ENCODE measurements at regions not wholly inside any gene's neighbourhood (a gene's known extent, or its start where the extent isn't known, plus 50 kb on each side); places are given as distances from the start of the nearest gene placed in this dataset.
"Not testable (repeated sequence)": the region's sequence is repeated elsewhere in the genome, so short reads cannot be mapped to it uniquely, and the experiment has no call there.

DNA sequence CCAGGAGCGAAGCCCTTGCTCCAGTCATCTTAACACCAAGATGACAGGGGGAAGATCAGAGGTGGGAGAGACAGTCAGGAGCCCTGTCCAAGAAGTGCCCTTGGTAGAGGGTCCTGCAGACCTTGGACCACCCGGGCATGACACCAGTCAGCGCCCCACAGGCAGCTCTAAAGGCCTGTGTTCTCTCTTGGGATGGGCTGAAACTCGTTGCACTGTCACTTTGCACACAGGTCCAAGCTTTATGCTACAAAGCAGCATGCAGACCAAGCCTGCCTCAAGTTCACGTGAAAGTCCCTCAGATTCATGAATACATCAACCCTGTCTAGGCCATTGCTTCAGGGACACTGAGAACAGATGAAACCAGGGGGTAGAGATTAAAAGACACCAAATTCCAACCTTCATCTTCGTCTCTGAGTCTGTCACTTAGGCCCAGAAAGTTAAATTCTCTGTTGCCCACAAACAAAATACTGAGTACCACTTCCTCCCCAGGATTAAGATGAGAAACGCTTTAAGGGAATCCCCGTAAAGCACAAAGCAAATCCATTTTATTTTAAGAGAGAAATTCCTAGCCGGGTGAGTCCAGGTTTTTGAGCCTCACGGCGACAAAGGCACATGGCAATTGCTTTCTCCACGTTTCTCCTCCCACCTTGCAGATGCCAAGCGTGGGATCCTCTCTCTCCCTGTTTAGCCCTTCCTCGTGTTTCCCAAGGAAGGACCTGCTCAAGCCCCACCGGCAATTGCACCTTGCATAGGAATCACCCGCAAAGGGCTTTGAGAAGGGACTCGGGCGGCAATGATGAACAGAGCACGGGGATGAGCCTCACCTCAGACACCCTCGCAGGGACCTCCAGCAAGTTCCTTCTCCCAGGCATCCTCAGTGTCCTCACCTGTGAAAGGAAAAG is 75.0 kb upstream of the ID2 start:
- no peak for DNase-seq

DNA sequence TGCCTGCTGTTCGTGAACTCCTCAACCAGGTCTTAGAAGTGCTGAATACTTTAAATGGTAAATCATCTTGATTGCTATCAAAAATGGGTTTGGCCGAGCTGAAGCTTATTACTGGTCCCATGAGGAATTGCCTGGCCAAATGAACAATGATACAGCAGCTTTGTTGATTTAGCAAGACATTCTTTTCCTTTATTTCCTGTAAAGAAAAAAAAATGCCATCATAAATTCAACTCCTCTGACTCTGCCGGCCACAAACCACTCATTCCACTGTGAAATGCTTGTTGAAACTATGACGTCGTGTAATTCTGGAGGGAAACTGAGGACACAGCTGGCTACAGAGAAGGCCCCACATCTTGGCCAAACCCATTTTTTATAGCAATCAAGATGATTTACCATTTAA is 74.2 kb upstream of the ID2 start:
- DNase-seq, result no peak

DNA sequence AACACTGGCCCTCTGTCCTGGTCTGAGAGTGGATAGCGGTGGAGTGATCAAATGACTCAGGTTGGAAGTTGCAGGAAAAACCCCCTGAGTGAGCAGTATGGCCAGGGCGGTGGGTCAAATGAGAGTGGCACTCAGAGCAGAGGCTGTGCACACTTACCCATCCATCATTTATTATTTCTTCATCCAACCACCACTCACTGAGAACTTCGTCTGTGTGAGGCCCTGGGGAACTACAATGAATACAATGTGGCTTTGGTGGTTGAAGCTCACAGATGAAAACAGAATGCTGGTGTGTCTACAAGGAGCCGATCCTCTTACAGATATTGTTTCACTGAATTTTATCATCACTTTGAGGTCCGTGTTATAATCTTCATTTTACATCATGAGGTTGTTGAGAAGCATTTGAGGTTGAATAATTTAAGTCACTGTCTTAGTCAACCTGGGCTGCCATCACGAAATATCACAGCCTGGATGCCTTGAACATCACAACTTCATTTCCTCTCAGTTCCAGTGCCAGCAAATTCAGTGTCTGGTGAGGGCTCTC is 73.4 kb upstream of the ID2 start:
- DNase-seq, result no peak

DNA sequence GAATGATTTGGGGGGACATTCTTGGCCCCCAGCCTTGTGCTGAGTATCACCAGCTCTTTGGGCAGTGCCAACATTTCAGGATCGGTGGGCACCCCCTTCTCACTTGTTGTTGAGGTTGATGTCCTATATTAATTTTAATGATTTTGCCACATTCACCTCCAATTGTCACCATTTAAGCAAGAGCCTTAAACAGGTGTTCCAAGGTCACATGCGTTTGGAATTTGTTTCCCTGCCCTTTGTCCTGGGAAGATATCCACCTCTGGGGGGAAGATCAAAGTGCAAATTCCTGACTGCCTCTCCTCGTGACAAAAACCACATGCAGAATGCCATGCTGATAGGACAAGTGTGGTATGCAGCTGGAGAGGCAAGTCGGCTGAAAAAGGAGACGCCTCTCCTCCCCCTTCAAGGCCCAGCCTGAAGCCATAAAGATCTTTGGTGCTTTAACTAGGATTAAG is 72.5 kb upstream of the ID2 start:
- DNase-seq, result no peak

DNA sequence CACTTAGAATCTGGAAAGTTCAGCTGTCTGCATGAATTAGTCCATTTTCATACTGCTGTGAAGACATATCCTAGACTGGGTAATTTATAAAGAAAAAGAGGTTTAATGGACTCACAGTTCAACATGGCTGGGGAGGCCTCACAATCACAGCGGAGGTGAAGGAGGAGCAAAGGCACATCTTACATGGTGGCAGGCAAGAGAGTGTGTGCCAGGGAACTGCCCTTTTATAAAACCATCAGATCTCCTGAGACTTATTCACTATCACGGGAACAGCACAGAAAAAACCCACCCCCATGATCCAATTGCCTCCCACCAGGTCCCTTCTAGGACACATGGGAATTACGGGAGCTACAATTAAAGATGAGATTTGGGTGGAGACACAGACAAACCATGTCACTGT is 71.1 kb upstream of the ID2 start:
- not testable (repeated sequence) for DNase-seq

DNA sequence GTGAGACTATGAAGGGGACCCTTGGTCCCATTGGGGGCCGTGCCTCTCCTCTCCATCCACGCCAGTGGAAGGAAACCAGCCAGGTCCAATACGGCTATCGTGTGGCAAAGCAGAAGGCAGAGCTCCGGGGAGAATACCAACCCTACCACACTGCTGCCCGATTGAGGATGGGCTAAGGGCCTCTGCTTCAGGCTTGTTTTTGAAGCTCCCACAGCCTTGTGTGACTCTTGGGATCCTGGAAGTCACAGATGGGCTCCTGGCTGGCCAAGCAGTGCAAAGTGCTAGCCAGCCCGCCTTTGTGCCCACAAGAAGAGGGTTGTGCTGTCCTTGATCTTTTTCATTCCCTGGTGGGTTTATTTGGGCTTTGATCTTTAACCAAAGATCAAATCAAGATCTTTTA is 70.6 kb upstream of the ID2 start:
- no peak for DNase-seq

DNA sequence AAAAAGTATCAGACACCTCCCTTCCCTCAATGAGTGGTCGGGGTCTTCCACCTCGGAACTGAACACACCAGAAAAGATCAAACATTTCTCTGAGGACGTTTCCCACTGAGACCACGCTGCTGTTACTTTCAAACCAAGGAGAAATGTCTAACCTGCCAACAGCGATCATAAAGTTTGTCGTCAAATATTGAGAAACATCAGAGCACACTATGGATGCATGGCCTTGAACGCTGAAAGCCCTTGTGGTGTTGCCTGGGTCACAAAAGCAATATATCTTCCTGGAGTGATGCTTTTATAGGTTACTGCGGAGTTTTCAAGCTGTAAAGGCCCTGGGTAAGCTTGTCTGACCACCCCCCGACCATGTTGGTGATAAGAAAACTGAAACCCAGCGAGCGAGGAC is 70.2 kb upstream of the ID2 start:
- no peak for DNase-seq

DNA sequence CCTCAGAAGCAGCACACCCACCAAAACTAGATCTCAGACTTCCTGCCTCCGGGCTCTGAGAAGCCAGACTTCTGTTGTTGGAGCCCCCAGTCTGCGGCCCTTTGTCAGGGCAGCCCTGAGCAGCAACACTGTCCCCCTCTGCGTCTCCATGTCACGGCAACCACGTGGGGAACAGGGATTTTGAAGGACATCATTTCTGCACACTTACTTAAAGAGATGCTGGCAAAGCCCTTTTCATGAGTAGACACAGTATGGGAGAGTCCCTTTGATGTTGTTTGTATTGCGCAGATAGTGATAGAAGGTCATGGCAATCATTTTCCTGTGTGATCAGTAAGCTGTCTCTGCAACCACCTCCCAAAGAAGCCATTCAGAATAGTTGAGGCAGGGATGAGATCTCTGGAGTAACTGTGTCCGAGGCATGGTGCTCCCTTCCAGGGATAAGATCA is 69.1 kb upstream of the ID2 start:
- no peak for DNase-seq

DNA sequence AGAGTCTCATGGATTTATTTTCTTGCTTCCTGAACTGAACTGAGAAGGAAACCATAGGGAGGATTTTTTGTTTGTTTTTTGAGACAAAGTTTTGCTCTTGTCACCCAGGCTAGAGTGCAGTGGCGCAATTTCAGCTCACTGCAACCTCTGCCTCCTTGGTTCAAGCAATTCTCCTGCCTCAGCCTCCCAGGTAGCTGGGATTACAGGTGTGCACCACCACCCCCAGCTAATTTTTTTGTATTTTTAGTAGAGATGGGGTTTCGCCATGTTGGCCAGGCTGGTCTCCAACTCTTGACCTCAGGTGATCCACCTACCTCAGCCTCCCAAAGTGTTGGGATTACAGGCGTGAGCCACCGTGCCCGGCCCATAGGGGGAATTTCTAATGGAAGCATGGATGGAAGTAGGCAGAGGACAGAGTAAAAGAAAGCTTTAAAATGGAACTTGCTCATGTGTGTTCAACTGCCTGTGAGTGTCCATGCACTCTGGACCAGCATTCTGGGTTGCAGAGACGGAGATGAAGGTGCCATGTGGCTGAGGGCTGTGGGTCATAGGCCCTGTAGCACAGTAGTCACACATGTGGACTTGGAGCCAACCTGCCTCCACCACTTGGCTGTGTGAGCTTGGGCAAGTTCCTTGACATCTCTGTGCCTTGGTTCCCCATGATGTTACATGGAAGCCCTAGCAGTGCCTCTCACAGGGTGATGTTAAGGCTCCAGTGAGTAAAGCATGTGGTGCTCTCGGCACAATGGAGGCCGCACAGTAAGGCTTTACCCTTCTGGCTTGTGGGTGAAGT is 68.5 kb upstream of the ID2 start:
- DNase-seq, result not testable (repeated sequence)

DNA sequence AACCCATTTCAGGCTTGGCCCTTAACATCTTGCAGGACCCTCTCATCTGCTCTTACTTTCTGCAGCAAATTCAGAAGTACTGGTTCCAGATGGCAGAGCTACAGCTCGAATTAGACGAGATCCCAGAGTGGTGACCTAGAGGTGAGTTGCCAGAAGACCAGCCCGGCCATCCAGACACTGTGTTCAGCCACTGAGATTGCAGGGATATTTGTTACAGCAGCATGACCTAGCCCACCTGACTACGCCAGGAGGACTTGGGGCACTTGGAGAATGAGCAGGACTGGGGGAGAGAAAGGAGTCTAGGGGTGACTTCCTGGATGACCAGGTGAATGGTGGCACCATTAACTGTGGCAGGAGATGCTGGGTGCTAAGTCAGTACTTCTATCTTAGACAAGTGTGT is 67.2 kb upstream of the ID2 start:
- DNase-seq, result no peak

DNA sequence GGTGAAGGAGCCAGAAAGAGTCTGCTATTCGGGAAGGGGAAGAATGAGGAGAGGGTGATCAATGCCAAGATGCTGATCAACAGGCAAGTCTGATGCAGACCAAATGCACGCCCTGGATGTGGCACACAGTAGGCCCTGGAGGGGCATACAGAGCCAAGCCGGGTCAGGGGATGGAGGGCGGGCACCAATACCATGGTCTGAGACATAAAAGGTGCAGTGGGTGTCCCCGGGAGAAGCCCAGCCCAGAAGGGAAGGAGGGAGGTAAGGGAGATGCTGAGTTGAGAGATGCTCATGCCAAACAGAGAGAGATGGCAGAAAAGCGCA is 66.6 kb upstream of the ID2 start:
- no peak for DNase-seq

DNA sequence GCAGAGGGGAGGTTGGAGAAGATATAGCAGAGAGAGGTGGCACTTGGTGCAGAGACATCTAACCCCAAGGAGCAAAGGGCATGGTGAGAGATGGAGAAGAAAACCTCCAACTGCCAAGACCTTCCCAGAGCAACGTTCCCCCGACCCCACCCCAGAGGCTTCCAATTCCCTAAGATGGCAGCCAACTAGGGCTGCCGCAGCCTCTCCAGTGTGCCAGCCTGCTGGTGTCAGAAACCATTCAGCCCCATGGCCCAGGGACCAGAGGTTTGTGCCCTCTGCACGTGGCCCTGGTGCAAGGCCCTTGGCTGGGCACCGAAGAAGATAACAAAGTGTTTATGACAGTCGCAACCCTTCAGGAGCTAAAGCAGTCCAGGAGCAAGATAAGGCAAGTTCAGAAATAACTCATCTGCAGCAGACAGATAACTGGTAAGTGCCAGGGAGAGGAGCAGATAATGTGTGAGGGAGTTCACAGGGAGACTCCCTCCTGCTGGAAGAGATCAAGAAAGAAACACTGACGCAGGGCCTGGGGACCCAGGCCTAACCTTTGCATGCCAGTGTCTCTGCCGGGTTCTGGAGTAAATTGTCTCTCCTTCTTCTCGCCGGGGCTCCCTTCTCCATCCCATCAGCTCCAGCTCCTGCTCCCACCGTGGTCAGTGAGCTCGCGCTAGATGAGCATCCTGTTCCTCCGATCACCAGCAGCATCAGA is 66.1 kb upstream of the ID2 start:
- DNase-seq, result no peak

DNA sequence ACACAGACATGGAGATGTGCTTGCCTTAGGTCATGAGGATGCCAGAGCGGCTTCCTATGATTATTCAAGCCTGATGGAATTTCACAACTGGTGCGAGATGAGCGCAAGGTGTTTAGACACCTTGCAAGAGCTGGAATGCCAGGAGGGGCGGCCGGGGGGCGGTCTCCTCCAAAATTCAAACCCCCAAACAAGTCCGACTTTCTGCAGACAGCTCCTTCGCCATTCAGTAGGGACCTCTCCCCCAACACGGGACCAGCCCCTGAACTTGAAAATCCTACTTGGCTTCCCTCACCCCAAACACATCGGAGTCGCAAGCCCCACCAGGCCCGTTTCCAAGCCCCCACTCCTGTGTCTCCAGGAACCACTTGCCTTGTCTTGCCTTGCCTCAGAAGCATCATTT is 64.8 kb upstream of the ID2 start:
- DNase-seq, result no peak

DNA sequence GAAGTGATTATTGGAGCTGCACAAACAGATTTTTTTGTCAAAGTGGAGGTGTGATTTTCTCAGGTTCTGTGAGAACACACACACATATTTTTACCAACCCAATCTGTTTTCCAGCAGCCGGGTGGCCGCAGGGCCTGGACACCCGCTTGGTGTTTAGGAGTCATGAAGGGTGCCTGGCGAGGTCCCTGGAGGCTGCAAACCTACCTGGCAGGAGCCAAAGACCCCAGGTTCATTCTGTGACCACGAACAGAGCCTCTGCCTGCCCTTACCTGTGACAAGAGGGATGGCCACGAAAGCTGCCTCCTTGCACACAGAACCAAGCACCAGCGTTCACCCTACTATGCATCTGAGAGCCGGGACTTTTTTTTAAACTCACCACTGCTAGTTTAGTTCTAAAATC is 64.3 kb upstream of the ID2 start:
- no peak for DNase-seq

DNA sequence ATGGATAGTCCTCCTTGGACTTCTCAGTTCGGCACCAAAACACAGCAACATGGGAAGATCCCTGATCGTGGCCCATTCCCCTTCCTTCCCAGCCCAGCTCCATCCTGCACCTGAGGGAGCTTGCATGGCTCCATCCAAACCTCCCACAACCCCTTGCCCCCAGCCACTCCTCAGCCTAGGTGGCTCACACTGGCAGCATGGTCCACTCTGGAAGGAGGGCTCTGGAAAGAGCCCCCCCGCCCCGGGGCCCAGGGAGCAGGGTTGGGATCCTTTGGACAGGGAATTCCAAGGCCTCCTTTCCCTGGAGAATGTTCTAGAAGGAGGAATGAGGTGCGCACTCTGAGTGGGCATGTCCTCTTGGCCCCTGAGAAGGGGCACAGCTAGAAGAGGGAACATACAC is 62.8 kb upstream of the ID2 start:
- no peak for DNase-seq

DNA sequence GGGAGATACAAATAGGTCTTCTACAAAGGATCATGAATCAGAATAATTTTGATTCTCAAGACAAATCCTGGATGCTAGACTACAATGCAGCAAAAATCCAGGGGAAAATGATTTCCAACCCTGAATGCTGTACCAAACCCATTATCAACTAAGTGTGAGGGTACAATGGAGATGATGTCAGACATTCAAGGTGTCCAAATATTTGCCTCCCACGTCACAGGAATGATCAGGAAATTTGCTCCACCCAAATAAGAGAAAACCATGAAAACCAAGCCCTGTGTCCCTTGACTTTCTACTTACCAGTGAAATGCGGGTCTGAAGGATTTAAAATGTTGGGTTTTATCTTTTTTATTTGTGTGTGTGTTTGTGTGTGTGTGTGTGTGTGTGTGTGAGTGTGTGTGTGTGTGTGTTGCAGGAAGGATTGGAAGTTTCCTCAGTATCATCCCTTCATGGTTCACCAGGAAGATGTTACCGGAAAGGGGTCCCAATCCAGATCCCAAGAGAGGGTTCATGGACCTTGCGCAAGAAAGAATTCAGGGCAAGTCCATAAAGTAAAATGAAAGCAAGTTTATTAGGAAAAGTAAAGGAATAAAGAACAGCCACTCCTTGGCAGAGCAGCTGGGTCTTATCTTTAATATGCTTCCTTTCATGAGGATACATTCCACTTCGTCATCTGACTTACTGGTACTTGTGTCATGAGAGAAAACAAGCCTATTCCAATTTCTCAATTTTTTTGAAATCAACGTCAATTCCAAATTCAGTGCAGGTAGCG is 61.1 kb upstream of the ID2 start:
- no peak for DNase-seq

DNA sequence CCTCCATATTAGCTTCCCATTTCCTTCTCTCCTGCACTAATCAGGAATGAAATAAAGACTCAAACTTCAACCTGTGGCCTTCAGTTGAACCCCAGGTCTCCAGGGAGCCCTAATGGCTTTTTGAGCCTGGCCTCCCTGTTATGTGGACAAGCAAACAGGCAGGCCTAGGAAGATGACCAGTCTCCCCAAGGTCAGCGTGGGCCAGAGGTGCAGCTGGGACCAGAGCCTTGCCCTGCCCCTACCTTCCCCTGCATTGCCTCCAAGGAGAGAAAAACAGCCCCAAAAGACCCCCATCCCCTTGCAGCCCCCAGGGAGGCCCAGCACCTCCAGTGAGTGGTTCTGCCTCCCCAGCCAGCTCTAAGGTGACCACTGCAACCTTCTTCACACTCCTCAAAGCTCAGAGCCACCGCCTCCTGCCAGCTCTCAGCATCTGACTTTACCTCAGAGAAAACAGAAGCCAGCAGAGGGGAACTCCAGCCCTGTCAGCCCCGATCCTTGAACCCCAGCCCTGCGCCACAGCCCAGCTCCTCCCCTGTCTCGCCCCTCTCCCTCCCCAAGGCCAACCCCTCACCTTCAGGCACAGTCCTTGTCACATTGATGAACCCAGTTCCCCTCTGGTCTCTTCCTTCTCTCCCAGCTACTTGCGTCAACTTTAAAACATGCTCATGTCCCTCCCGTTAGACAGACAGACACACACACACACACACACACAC is 59.5 kb upstream of the ID2 start:
- no peak for DNase-seq

DNA sequence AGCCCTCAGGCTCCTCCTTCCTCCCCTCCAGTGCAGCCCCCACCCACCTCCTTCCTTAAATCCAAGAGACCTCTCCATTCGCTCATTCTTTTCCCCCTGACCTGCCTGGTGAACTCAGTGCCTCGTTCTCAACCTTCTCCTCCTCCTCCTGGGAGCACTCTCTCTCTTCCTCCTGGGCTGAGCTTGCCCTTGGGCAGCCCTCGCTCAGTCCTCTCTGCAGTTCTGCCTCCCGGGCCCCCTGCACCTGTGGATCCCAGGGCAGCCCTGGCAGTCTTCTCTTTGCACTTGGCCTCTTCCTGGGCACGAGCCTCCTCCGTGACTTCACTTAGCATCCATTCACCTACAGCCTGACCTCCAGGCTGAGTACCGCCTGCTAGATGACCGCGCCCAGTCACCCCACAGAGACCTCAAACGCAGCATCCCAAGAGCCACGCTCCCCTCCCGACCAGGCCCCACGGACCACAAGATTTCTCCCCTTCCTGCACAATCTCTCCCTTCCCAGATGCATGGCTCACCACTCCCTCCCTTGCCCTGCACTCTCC is 58.9 kb upstream of the ID2 start:
- DNase-seq, result no peak

DNA sequence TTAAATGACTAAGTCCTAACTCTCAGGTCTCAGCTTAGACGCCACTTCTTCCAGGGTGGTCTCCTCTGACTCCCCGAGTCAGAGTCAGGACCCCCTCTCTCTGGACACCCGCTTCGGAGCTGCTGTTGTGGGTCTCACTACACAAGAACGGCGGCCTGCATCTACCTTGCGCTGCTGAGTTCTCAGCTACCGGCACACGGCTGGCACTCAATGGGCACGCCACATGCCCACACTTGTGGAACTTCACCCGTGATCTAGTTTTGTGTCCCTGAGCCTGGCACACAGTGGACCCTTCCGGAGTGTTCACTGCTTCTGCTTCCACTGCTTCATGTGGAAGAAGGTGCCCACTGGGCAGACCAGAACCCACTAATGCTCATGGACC is 58.3 kb upstream of the ID2 start:
- DNase-seq, result no peak

DNA sequence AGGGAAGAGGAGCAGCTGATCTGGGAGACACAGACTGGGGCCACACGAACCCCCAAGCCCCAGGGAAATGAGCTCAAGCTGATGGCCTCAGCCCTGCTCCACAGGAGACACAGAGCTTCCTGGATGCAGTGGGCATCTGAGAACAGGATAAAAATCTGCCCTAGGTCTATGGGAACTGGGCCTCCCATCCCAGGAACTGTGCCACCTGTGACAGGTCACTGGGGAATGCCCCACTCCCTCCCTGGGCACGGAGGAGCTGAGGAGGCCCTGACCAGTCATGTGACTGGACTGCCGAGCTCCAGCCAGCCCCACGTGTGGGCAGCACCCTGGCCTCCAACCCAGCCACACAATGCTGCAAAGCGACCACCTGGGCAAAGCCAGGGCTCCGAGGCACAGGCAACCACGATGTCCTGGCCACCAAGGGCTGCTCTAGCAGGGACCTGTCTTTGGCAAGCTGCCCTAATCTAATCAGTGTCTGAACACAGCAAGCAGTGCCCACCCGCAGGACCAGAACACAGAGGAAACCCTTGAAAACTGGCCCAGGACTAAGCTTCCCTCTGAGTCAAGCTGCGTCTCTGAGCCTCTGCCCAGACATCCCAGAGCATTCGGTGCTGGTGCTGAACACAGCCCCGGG is 57.8 kb upstream of the ID2 start:
- DNase-seq, result no peak

DNA sequence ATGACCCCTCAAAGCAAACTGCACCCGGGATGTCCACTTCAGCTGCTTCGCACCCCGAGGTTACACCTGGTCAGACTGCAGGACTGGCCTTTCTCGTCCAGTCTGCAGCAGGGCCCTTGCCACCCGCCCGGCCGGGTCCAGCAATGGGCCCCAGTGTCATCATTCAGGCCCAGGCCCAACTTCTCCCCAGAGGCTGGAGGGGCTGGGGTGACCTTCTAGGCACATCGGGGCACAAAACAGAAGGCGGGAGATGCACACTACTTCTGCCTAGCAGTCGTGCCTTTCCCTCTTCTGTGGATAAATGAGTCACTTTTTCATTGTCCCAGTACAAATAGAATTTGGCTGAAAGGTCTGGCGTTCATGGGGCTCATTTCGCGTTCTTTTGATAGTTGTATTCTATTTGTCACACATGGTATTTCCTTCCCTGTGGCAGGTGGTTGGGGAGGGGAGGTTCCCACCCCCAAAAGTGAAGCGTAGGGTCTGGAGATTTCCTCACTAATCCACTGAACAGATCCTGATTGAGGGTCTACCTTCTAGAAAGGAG is 56.9 kb upstream of the ID2 start:
- no peak for DNase-seq
